GM23338 (cell line): ENCODE measurements at regions not wholly inside any gene's neighbourhood (a gene's known extent, or its start where the extent isn't known, plus 50 kb on each side); places are given as distances from the start of the nearest gene placed in this dataset.

ENCODE experiments used
- CREB1 ChIP-seq: fragments of 250-450 bp; sonication (Bioruptor Pico); IDR thresholded peaks from 2 replicates; pipeline ENCODE4 v1.5.0; 2020; ENCODE audit warnings: low read depth, mild to moderate bottlenecking, moderate library complexity
- EZH2 ChIP-seq: fragments of 200-600 bp; sonication (generic); IDR thresholded peaks from one replicate; pipeline ENCODE4 v1.8.0; 2017; ENCODE audit warnings: antibody characterized with exemption, mild to moderate bottlenecking, low read depth; ENCODE audit not compliant: unreplicated experiment
- EZH2phosphoT487 ChIP-seq: fragments of 200-600 bp; sonication (generic); IDR thresholded peaks from one replicate; pipeline ENCODE4 v1.8.1; 2018; ENCODE audit warnings: antibody characterized with exemption; ENCODE audit not compliant: unreplicated experiment
- JUNB ChIP-seq: IDR thresholded peaks from one replicate; pipeline ENCODE4 v1.6.1; 2016; ENCODE audit warnings: antibody characterized with exemption; ENCODE audit not compliant: unreplicated experiment
- NANOG ChIP-seq: IDR thresholded peaks from 2 replicates; pipeline ENCODE4 v1.6.1; 2016; ENCODE audit warnings: antibody characterized with exemption, borderline replicate concordance
- POLR2AphosphoS5 ChIP-seq: IDR thresholded peaks from 2 replicates; pipeline ENCODE4 v1.6.1; 2016; ENCODE audit warnings: antibody characterized with exemption, low read depth
- STAT1 ChIP-seq: IDR thresholded peaks from one replicate; pipeline ENCODE4 v1.6.1; 2016; ENCODE audit warnings: antibody characterized with exemption; ENCODE audit not compliant: unreplicated experiment
- ZNF114 ChIP-seq: fragments of 250-450 bp; sonication (Bioruptor Pico); IDR thresholded peaks from 2 replicates; pipeline ENCODE4 v1.5.0; 2020; ENCODE audit warnings: mild to moderate bottlenecking, moderate library complexity
- ZNF331 ChIP-seq: fragments of 250-450 bp; sonication (Bioruptor Pico); IDR thresholded peaks from 2 replicates; pipeline ENCODE4 v1.5.0; 2020; ENCODE audit warnings: low read depth, mild to moderate bottlenecking, moderate library complexity
- TF ChIP-seq, protein P1 (sequence below), 2 experiments: fragments of 200-600 bp in 1 of 2; sonication (generic) in 1 of 2; conservative IDR thresholded peaks; 2 replicates each; pipeline versions ENCODE4 v1.5.1 to v1.6.1; 2016 to 2017; ENCODE audit warnings: antibody characterized with exemption in 2 of 2, low read depth in 2 of 2, mild to moderate bottlenecking in 2 of 2, moderate library complexity in 1 of 2
- TF ChIP-seq, protein P2 (sequence below): IDR thresholded peaks from one replicate; pipeline ENCODE4 v1.6.1; 2018; ENCODE audit warnings: antibody characterized with exemption; ENCODE audit not compliant: unreplicated experiment
- TF ChIP-seq, protein P3 (sequence below): IDR thresholded peaks from 2 replicates; pipeline ENCODE4 v1.6.1; 2016; ENCODE audit warnings: antibody characterized with exemption
- TF ChIP-seq, protein P4 (sequence below): fragments of 250-450 bp; sonication (Bioruptor Pico); IDR thresholded peaks from 2 replicates; pipeline ENCODE4 v1.5.0; 2020; ENCODE audit warnings: mild to moderate bottlenecking, moderate library complexity

DNA sequence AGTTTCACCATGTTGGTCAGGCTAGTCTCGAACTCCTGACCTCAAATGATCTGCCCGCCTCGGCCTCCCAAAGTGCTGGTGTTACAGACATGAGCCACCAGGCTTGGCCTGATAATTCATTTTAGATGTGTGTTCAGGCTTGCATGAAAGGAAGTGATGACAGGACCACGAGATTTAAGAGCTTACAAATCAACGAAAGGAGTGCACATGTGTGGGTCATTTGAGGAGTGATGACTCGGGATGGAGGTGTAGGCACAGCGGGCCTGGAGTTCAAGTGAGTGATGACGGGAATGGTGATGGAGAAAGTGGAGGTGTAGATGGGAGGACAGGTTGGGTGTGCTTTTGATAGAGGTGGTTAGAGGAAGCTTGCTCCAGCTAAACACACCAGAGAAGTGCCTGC is 742.4 kb downstream of the GALR1 start:
- TF ChIP-seq, protein P1, sequence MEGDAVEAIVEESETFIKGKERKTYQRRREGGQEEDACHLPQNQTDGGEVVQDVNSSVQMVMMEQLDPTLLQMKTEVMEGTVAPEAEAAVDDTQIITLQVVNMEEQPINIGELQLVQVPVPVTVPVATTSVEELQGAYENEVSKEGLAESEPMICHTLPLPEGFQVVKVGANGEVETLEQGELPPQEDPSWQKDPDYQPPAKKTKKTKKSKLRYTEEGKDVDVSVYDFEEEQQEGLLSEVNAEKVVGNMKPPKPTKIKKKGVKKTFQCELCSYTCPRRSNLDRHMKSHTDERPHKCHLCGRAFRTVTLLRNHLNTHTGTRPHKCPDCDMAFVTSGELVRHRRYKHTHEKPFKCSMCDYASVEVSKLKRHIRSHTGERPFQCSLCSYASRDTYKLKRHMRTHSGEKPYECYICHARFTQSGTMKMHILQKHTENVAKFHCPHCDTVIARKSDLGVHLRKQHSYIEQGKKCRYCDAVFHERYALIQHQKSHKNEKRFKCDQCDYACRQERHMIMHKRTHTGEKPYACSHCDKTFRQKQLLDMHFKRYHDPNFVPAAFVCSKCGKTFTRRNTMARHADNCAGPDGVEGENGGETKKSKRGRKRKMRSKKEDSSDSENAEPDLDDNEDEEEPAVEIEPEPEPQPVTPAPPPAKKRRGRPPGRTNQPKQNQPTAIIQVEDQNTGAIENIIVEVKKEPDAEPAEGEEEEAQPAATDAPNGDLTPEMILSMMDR (conservative IDR thresholded peaks at IDR 0.05; ENCODE audit: low read depth in 2 of 2), result no peak
- TF ChIP-seq EZH2, result no peak
- no peak for TF ChIP-seq POLR2AphosphoS5
- no peak for TF ChIP-seq CREB1 (CRISPR knock-in tag)
- no peak for TF ChIP-seq ZNF114 (CRISPR knock-in tag)
- TF ChIP-seq NANOG, result no peak
- TF ChIP-seq, protein P2, sequence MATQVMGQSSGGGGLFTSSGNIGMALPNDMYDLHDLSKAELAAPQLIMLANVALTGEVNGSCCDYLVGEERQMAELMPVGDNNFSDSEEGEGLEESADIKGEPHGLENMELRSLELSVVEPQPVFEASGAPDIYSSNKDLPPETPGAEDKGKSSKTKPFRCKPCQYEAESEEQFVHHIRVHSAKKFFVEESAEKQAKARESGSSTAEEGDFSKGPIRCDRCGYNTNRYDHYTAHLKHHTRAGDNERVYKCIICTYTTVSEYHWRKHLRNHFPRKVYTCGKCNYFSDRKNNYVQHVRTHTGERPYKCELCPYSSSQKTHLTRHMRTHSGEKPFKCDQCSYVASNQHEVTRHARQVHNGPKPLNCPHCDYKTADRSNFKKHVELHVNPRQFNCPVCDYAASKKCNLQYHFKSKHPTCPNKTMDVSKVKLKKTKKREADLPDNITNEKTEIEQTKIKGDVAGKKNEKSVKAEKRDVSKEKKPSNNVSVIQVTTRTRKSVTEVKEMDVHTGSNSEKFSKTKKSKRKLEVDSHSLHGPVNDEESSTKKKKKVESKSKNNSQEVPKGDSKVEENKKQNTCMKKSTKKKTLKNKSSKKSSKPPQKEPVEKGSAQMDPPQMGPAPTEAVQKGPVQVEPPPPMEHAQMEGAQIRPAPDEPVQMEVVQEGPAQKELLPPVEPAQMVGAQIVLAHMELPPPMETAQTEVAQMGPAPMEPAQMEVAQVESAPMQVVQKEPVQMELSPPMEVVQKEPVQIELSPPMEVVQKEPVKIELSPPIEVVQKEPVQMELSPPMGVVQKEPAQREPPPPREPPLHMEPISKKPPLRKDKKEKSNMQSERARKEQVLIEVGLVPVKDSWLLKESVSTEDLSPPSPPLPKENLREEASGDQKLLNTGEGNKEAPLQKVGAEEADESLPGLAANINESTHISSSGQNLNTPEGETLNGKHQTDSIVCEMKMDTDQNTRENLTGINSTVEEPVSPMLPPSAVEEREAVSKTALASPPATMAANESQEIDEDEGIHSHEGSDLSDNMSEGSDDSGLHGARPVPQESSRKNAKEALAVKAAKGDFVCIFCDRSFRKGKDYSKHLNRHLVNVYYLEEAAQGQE, result no peak
- TF ChIP-seq EZH2phosphoT487, result no peak
- no peak for TF ChIP-seq JUNB
- TF ChIP-seq, protein P3, sequence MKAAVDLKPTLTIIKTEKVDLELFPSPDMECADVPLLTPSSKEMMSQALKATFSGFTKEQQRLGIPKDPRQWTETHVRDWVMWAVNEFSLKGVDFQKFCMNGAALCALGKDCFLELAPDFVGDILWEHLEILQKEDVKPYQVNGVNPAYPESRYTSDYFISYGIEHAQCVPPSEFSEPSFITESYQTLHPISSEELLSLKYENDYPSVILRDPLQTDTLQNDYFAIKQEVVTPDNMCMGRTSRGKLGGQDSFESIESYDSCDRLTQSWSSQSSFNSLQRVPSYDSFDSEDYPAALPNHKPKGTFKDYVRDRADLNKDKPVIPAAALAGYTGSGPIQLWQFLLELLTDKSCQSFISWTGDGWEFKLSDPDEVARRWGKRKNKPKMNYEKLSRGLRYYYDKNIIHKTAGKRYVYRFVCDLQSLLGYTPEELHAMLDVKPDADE, result no peak
- TF ChIP-seq ZNF331 (CRISPR knock-in tag), result no peak
- no peak for TF ChIP-seq STAT1
- TF ChIP-seq, protein P4, sequence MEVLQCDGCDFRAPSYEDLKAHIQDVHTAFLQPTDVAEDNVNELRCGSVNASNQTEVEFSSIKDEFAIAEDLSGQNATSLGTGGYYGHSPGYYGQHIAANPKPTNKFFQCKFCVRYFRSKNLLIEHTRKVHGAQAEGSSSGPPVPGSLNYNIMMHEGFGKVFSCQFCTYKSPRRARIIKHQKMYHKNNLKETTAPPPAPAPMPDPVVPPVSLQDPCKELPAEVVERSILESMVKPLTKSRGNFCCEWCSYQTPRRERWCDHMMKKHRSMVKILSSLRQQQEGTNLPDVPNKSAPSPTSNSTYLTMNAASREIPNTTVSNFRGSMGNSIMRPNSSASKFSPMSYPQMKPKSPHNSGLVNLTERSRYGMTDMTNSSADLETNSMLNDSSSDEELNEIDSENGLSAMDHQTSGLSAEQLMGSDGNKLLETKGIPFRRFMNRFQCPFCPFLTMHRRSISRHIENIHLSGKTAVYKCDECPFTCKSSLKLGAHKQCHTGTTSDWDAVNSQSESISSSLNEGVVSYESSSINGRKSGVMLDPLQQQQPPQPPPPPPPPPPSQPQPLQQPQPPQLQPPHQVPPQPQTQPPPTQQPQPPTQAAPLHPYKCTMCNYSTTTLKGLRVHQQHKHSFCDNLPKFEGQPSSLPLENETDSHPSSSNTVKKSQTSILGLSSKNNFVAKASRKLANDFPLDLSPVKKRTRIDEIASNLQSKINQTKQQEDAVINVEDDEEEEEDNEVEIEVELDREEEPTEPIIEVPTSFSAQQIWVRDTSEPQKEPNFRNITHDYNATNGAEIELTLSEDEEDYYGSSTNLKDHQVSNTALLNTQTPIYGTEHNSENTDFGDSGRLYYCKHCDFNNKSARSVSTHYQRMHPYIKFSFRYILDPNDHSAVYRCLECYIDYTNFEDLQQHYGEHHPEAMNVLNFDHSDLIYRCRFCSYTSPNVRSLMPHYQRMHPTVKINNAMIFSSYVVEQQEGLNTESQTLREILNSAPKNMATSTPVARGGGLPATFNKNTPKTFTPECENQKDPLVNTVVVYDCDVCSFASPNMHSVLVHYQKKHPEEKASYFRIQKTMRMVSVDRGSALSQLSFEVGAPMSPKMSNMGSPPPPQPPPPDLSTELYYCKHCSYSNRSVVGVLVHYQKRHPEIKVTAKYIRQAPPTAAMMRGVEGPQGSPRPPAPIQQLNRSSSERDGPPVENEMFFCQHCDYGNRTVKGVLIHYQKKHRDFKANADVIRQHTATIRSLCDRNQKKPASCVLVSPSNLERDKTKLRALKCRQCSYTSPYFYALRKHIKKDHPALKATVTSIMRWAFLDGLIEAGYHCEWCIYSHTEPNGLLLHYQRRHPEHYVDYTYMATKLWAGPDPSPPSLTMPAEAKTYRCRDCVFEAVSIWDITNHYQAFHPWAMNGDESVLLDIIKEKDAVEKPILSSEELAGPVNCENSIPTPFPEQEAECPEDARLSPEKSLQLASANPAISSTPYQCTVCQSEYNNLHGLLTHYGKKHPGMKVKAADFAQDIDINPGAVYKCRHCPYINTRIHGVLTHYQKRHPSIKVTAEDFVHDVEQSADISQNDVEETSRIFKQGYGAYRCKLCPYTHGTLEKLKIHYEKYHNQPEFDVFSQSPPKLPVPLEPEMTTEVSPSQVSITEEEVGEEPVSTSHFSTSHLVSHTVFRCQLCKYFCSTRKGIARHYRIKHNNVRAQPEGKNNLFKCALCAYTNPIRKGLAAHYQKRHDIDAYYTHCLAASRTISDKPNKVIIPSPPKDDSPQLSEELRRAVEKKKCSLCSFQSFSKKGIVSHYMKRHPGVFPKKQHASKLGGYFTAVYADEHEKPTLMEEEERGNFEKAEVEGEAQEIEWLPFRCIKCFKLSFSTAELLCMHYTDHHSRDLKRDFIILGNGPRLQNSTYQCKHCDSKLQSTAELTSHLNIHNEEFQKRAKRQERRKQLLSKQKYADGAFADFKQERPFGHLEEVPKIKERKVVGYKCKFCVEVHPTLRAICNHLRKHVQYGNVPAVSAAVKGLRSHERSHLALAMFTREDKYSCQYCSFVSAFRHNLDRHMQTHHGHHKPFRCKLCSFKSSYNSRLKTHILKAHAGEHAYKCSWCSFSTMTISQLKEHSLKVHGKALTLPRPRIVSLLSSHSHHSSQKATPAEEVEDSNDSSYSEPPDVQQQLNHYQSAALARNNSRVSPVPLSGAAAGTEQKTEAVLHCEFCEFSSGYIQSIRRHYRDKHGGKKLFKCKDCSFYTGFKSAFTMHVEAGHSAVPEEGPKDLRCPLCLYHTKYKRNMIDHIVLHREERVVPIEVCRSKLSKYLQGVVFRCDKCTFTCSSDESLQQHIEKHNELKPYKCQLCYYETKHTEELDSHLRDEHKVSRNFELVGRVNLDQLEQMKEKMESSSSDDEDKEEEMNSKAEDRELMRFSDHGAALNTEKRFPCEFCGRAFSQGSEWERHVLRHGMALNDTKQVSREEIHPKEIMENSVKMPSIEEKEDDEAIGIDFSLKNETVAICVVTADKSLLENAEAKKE (CRISPR knock-in tag), result no peak
